MG63 (cell line): ENCODE measurements at regions not wholly inside any gene's neighbourhood (a gene's known extent, or its start where the extent isn't known, plus 50 kb on each side); places are given as distances from the start of the nearest gene placed in this dataset.
A peak's percentile ranks its signal among the peaks of the same experiment; 100 is the strongest.
"Not testable (repeated sequence)": the region's sequence is repeated elsewhere in the genome, so short reads cannot be mapped to it uniquely, and the experiment has no call there.

Experiments
- DNase-seq: peaks from one replicate; pipeline ENCODE4 v3.0.0-alpha.2; 2020
- H3K27me3 ChIP-seq: fragments of 250-450 bp; sonication (Bioruptor Pico); 2 replicates; pipeline ENCODE4 v1.5.1; 2020; ENCODE audit warnings: mild to moderate bottlenecking, moderate library complexity
- H3K36me3 ChIP-seq: fragments of 250-450 bp; sonication (Bioruptor Pico); 2 replicates; pipeline ENCODE4 v1.5.1; 2020; ENCODE audit warnings: mild to moderate bottlenecking, moderate library complexity
- H3K4me3 ChIP-seq: fragments of 250-450 bp; sonication (Bioruptor Pico); 2 replicates; pipeline ENCODE4 v1.5.1; 2020; ENCODE audit warnings: mild to moderate bottlenecking, moderate library complexity
- H3K9me3 ChIP-seq: fragments of 250-450 bp; sonication (Bioruptor Pico); 2 replicates; pipeline ENCODE4 v1.5.1; 2020; ENCODE audit warnings: mild to moderate bottlenecking, moderate library complexity

DNA sequence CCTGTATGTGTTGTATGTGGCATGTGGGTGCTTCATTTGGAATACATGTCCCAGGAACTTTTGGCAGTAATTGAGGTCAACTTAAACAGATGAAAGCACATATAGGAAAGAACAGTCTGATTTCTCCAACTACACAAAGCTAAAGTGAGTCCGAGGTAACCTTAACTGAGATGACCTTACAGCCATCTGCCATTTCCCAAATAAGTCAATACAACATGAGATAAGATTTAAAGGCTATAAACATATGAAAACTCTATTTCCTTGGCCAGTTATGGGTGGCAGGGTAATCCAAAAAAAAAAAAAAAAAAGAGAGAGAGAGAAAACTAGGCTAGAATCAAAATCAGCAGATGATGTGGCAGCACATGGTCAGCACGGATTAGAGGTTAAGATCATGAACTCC, 1068.3 kb downstream of the KHDRBS2 start:
- DNase-seq = no peak
- no peaks in the 10 kb centered on the region for H3K36me3 ChIP-seq
- H3K27me3 ChIP-seq = no peaks in the 10 kb centered on the region
- H3K4me3 ChIP-seq = no peak overlapping the region
- no peaks in the 10 kb centered on the region for H3K9me3 ChIP-seq

DNA sequence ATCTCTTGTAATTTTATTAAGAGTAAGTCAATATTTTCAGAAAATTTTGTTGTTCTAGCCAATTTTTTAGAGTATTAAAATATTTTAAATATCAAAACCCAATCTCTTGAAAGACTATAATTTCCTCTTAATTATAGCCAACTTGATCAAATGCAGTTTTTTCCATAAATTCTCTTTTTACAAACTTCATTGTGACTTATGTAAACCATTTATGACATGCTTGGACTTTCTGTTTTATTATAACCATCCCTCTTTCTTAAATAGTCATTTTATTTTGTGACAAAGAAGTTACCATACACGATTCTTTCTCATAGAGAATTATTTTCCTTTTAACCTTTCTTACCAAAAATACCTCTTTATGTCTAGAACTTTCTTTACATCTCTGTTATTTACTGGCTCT, 1075.5 kb downstream of the KHDRBS2 start:
- Histone ChIP-seq H3K4me3 (no peak overlapping the region), H3K27me3 (no peaks in the 10 kb centered on the region), H3K9me3 (no peaks in the 10 kb centered on the region), H3K36me3 (no peaks in the 10 kb centered on the region)
- no peak for DNase-seq

DNA sequence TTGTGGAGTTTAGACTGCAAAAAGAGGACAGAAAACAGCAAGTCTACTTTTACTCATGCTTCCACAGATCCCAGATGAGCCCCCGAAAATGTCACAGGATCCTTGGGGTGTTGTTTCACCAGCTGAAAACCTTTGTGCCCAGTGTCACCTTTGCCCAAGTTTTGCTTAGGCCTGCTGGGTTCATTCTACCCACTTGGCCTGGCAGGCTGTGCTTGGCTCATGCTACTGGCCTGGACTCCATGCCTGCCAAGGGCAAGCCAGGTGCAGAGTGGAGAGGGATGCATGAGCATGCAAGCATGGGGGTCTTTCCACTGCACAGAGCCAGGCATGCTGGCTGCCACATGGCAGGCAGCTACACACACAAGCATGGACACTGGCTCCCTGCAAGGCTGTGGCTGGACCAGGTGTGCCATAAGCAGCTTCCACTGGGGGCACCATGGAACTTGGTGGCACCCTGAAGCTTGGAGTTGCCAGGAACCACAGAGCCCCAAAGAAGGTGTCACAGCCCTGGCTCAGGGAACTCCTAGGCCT, 1082.0 kb downstream of the KHDRBS2 start:
- Histone ChIP-seq H3K4me3 (no peak overlapping the region), H3K9me3 (no peaks in the 10 kb centered on the region), H3K36me3 (no peaks in the 10 kb centered on the region), H3K27me3 (no peaks in the 10 kb centered on the region)
- no peak for DNase-seq

GRCh38 chr6:61200444-61200843, 1085.6 kb downstream of the KHDRBS2 start:
- no peaks in the 10 kb centered on the region for H3K9me3 ChIP-seq
- H3K4me3 ChIP-seq = no peak overlapping the region
- H3K27me3 ChIP-seq = no peaks in the 10 kb centered on the region
- DNase-seq = no peak
- no peaks in the 10 kb centered on the region for H3K36me3 ChIP-seq

DNA sequence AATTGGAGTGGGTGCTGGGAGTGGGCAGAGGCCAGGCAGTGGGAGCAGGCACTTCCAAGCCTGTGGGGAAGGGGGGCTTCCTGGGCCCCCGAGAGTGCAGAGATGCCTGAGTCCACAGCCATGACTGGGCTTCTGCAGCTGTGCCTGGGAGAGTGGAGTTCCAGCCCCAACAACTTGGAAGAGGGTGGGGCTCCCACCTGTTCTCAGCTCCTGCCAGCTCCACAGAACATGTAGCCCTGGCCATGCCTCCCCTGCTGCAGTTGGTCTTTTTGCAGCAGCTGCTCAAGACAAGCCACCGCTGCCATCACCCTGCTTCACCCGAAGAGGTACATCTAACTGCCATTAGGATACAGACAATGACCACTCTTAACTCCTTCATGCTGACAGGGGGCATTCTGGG, 1092.3 kb downstream of the KHDRBS2 start:
- Histone ChIP-seq H3K27me3 (no peaks in the 10 kb centered on the region), H3K36me3 (no peaks in the 10 kb centered on the region), H3K9me3 (no peaks in the 10 kb centered on the region), H3K4me3 (no peak overlapping the region)
- DNase-seq = no peak

GRCh38 chr6:61192610-61193009, 1093.4 kb downstream of the KHDRBS2 start:
- Histone ChIP-seq H3K4me3 (no peak overlapping the region), H3K36me3 (no peaks in the 10 kb centered on the region), H3K9me3 (no peaks in the 10 kb centered on the region), H3K27me3 (no peaks in the 10 kb centered on the region)
- DNase-seq = no peak

GRCh38 chr6:61168878-61169277, 1117.1 kb downstream of the KHDRBS2 start:
- no peak for DNase-seq
- Histone ChIP-seq H3K36me3 (no peaks in the 10 kb centered on the region), H3K27me3 (no peaks in the 10 kb centered on the region), H3K4me3 (no peak overlapping the region), H3K9me3 (no peaks in the 10 kb centered on the region)

DNA sequence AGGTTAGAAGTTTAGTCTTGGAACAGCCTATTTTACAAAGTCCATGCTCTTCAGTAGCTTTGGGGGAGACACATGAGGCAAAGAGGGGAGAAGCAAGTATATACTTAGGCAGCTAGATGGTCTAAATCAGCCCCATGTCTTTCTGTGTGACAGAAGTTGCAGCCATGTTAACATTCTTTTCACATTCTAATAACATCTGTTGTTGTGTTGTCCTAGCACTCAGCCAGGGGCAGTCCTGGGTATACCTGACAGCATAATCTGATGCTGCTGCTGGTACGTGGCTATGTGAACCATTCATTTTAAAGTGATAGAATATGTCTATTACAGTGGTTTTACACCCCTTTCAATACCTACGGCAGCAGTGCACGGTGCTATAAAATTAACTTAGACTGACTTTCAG, 1137.0 kb downstream of the KHDRBS2 start:
- not testable (repeated sequence) for H3K27me3 ChIP-seq, H3K4me3 ChIP-seq, H3K9me3 ChIP-seq, H3K36me3 ChIP-seq, DNase-seq

DNA sequence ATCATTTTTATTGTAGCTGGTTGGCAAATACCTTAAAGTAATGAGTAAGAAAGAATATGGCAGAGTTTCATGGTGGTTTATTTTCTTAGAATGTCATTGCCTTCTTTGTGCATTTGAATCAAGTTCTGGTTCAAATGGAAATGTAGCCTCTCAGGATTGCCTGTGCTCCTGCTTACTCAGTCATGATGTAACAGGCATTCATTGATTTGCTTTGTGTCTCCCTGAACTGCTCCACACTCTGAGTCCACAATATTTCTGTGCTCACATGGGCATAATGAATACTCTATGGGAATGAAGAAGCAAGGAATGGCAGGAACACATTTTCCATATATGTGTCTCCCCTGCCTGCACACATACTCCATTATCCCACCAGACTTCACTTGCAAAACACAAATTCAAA, 1143.8 kb downstream of the KHDRBS2 start:
- not testable (repeated sequence) for H3K4me3 ChIP-seq, H3K27me3 ChIP-seq, H3K9me3 ChIP-seq, H3K36me3 ChIP-seq, DNase-seq

- no peak for DNase-seq
- Histone ChIP-seq H3K27me3 (no peaks in the 10 kb centered on the region), H3K9me3 (no peaks in the 10 kb centered on the region), H3K4me3 (no peak overlapping the region), H3K36me3 (no peaks in the 10 kb centered on the region)
These were observed 1152.0 kb downstream of the KHDRBS2 start for GRCh38 chr6:61134028-61134427.

GRCh38 chr6:61114185-61114584, 1171.8 kb downstream of the KHDRBS2 start:
- not testable (repeated sequence) for DNase-seq, H3K9me3 ChIP-seq, H3K27me3 ChIP-seq, H3K4me3 ChIP-seq, H3K36me3 ChIP-seq

DNA sequence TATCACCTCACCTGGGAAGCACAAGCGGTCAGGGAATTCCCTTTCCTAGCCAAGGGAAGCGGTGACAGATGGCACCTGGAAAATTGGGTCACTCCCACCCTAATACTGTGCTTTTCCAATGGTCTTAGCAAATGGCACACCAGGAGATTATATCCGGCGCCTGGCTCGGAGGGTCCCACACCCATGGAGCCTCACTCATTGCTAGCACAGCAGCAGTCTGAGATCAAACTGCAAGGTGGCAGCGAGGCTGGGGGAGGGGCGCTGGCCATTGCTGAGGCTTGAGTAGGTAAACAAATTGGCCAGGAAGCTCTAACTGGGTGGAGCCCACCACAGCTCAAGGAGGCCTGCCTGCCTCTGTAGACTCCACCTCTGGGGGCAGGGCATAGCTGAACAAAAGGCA, 1178.1 kb downstream of the KHDRBS2 start:
- H3K4me3 ChIP-seq, H3K9me3 ChIP-seq, H3K36me3 ChIP-seq, H3K27me3 ChIP-seq, DNase-seq: not testable (repeated sequence)

DNA sequence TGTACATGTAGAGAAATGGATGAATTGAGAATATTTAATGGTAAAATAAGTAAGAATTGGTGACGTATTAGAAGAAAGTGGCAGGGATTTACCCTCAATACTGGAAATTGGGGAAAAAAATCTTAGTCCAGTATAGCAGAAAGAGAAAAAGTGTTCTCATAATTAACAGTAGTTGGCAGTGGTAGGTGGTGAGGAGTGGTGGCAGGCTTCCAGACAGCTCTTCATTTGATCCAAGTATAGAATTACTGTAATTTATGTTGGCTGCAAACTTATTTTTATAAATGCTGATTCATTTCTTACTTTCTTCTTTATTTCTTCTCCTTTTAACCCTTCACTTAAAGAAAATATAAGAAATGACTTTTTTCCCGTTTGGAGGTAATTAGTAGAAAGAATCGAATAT, 1182.4 kb downstream of the KHDRBS2 start:
- not testable (repeated sequence) for H3K4me3 ChIP-seq, H3K36me3 ChIP-seq, H3K27me3 ChIP-seq, H3K9me3 ChIP-seq
- peak; percentile 0 for DNase-seq

DNA sequence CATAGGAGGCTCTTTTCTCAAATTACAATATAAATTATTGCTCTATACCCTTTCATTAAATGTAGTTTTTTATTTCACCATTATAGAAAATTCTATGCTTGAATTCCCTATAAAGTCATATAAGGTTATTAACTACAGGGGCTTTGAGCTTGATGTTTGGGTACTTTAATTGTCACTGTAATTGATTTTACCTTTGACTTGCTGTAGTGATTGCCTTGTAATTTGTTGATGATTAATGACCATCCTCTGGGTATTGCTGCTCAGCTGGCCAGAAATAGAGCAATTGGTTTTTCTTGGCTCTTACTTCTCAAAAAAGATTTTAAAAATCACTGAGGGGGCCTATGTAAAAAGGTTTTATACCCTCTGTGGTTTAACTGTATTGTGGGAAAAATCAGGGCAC, 1186.0 kb downstream of the KHDRBS2 start:
- DNase-seq = no peak
- H3K27me3 ChIP-seq = no peaks in the 10 kb centered on the region

GRCh38 chr6:61099561-61099960, 1186.5 kb downstream of the KHDRBS2 start:
- H3K4me3 ChIP-seq, DNase-seq, H3K27me3 ChIP-seq: not testable (repeated sequence)

More for the DNA sequence above, 1186.0 kb downstream of the KHDRBS2 start:
- Histone ChIP-seq H3K36me3 (no peaks in the 10 kb centered on the region), H3K9me3 (no peaks in the 10 kb centered on the region), H3K4me3 (no peak overlapping the region)

GRCh38 chr6:61087986-61088385, 1198.0 kb downstream of the KHDRBS2 start:
- not testable (repeated sequence) for DNase-seq, H3K4me3 ChIP-seq, H3K27me3 ChIP-seq, H3K9me3 ChIP-seq, H3K36me3 ChIP-seq

More at GRCh38 chr6:61099561-61099960, 1186.5 kb downstream of the KHDRBS2 start:
- not testable (repeated sequence) for H3K9me3 ChIP-seq, H3K36me3 ChIP-seq

- DNase-seq = no peak
- H3K4me3 ChIP-seq = no peak overlapping the region
- H3K27me3 ChIP-seq = no peaks in the 10 kb centered on the region
- H3K36me3 ChIP-seq = no peaks in the 10 kb centered on the region
- H3K9me3 ChIP-seq = no peaks in the 10 kb centered on the region
These were observed 1242.0 kb downstream of the KHDRBS2 start for GRCh38 chr6:61044011-61044410.
